SU-DHL-6 (cell line): ENCODE measurements at regions not wholly inside any gene's neighbourhood (a gene's known extent, or its start where the extent isn't known, plus 50 kb on each side); places are given as distances from the start of the nearest gene placed in this dataset.

Experiments
- EZH2phosphoT487 ChIP-seq: fragments of 200-600 bp; sonication (generic), shearing (Covaris generic); conservative IDR thresholded peaks from 2 replicates; pipeline ENCODE4 v1.6.1; 2018; ENCODE audit warnings: mild to moderate bottlenecking, antibody characterized with exemption, low read length, moderate library complexity, mixed read lengths
- TF ChIP-seq, protein P1 (sequence below): fragments of 200-600 bp; sonication (generic); IDR thresholded peaks from one replicate; pipeline ENCODE4 v1.5.1; 2017; ENCODE audit warnings: antibody characterized with exemption, mild to moderate bottlenecking, low read length, moderate library complexity; ENCODE audit not compliant: insufficient read depth, poor library complexity, severe bottlenecking

DNA sequence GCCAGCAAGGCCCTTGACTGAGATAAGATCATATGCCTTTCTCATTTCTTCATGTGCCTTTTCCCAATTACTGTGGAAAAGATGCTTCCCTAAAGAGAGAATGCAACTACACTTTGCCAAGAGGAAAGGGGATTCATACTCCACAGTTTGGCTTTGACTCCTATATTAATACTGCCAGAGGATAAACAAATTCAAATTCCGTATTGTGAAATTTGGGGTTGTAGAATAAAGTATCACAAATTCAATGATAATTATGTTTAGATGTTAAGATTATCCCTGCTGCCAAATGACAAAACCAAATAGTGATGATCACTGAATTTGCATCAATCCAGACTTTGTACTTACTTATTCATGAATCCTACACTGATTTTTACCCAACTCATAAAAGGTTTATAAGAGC is 88.5 kb upstream of the MNS1 start:
- TF ChIP-seq, protein P1, sequence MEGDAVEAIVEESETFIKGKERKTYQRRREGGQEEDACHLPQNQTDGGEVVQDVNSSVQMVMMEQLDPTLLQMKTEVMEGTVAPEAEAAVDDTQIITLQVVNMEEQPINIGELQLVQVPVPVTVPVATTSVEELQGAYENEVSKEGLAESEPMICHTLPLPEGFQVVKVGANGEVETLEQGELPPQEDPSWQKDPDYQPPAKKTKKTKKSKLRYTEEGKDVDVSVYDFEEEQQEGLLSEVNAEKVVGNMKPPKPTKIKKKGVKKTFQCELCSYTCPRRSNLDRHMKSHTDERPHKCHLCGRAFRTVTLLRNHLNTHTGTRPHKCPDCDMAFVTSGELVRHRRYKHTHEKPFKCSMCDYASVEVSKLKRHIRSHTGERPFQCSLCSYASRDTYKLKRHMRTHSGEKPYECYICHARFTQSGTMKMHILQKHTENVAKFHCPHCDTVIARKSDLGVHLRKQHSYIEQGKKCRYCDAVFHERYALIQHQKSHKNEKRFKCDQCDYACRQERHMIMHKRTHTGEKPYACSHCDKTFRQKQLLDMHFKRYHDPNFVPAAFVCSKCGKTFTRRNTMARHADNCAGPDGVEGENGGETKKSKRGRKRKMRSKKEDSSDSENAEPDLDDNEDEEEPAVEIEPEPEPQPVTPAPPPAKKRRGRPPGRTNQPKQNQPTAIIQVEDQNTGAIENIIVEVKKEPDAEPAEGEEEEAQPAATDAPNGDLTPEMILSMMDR: no peak
- no peak for TF ChIP-seq EZH2phosphoT487
